ENCODE measurements at regions not wholly inside any gene's neighbourhood (a gene's known extent, or its start where the extent isn't known, plus 50 kb on each side); places are given as distances from the start of the nearest gene placed in this dataset.

GRCh38 chr20:47973519-47974233 is 188.4 kb upstream of the SULF2 start (continued):
- TF ChIP-seq ZNF687 (CRISPR knock-in tag; IDR thresholded peaks at IDR 0.05) (peak; percentile 93), ZFP36L1 (CRISPR knock-in tag; IDR thresholded peaks at IDR 0.05) (no peak), ZBTB26 (CRISPR knock-in tag; IDR thresholded peaks at IDR 0.05; ENCODE audit: borderline replicate concordance) (peak; percentile 98), PBX3 (CRISPR knock-in tag; IDR thresholded peaks at IDR 0.05; ENCODE audit: borderline replicate concordance) (no peak), ZFP82 (CRISPR knock-in tag; IDR thresholded peaks at IDR 0.05; ENCODE audit: borderline replicate concordance) (no peak), SIN3A (IDR thresholded peaks at IDR 0.05; ENCODE audit: borderline replicate concordance, low read depth, low read length) (peak; percentile 24; the same call in 1 of the 2 replicates), ZNF576 (CRISPR knock-in tag; IDR thresholded peaks at IDR 0.05) (no peak), ATM (IDR thresholded peaks at IDR 0.05; ENCODE audit: borderline replicate concordance) (no peak), SMC3 (IDR thresholded peaks at IDR 0.05; ENCODE audit: low read length) (no peak), ZNF75D (CRISPR knock-in tag; IDR thresholded peaks at IDR 0.05; ENCODE audit: borderline replicate concordance) (no peak), MLX (CRISPR knock-in tag; IDR thresholded peaks at IDR 0.05) (peak; percentile 81; the same call in 1 of the 2 replicates), CBX2 (IDR thresholded peaks at IDR 0.05; ENCODE audit: low read depth, low read length) (peak; percentile 63; the same call in 1 of the 2 replicates), CBX2 (CRISPR knock-in tag; IDR thresholded peaks at IDR 0.05; ENCODE audit: low read depth) (no peak), GTF2F1 (IDR thresholded peaks at IDR 0.05; ENCODE audit: low read length) (no peak), ZBTB49 (CRISPR knock-in tag; IDR thresholded peaks at IDR 0.05; ENCODE audit: borderline replicate concordance) (no peak), ZNF563 (CRISPR knock-in tag; IDR thresholded peaks at IDR 0.05) (peak; percentile 95), RARA (CRISPR knock-in tag; IDR thresholded peaks at IDR 0.05) (peak; percentile 100)
